NCI-H82 (cell line): ENCODE measurements at regions not wholly inside any gene's neighbourhood (a gene's known extent, or its start where the extent isn't known, plus 50 kb on each side); places are given as distances from the start of the nearest gene placed in this dataset.

Source experiments
- DNase-seq: peaks from one replicate; lab custom pipeline; 2025; lab: John Stamatoyannopoulos, UW

GRCh38 chr17:74015316-74015715, 188.2 kb upstream of the RPL38 start:
- no peak for DNase-seq

GRCh38 chr17:74015990-74016389, 187.5 kb upstream of the RPL38 start:
- peak; percentile 70 for DNase-seq

GRCh38 chr17:74016461-74016860, 187.0 kb upstream of the RPL38 start:
- DNase-seq, result peak; percentile 79

GRCh38 chr17:74017466-74017865, 186.0 kb upstream of the RPL38 start:
- peak; percentile 37 for DNase-seq

GRCh38 chr17:74018115-74018514, 185.4 kb upstream of the RPL38 start:
- no peak for DNase-seq

- DNase-seq, result no peak
Measured at GRCh38 chr17:74019271-74019670, 184.2 kb upstream of the RPL38 start.

- DNase-seq, result no peak
Measured at GRCh38 chr17:74019860-74020259, 183.6 kb upstream of the RPL38 start.

GRCh38 chr17:74020522-74020921, 183.0 kb upstream of the RPL38 start:
- no peak for DNase-seq

GRCh38 chr17:74024871-74025531, 178.5 kb upstream of the RPL38 start:
- DNase-seq, result peak; percentile 71

- DNase-seq, result peak; percentile 57
Measured at GRCh38 chr17:74027444-74027843, 176.0 kb upstream of the RPL38 start.

- DNase-seq, result no peak
Measured at GRCh38 chr17:74028354-74029116, 174.9 kb upstream of the RPL38 start.

- peak; percentile 98 for DNase-seq
Measured at GRCh38 chr17:74031316-74032090, 172.0 kb upstream of the RPL38 start.

- DNase-seq, result no peak
Measured at GRCh38 chr17:74032222-74032621, 171.3 kb upstream of the RPL38 start.

- peak; percentile 83 for DNase-seq
Measured at GRCh38 chr17:74037320-74037719, 166.2 kb upstream of the RPL38 start.

GRCh38 chr17:74040291-74040690, 163.2 kb upstream of the RPL38 start:
- DNase-seq, result peak; percentile 65

GRCh38 chr17:74040729-74041128, 162.7 kb upstream of the RPL38 start:
- peak; percentile 94 for DNase-seq

- DNase-seq, result no peak
Measured at GRCh38 chr17:74041869-74042640, 161.4 kb upstream of the RPL38 start.

GRCh38 chr17:74042744-74043486, 160.6 kb upstream of the RPL38 start:
- DNase-seq, result no peak

- no peak for DNase-seq
Measured at GRCh38 chr17:74043976-74044375, 159.5 kb upstream of the RPL38 start.

- peak; percentile 24 for DNase-seq
Measured at GRCh38 chr17:74045608-74046280, 157.7 kb upstream of the RPL38 start.
